ENCODE measurements at regions not wholly inside any gene's neighbourhood (a gene's known extent, or its start where the extent isn't known, plus 50 kb on each side); places are given as distances from the start of the nearest gene placed in this dataset.

- no peak overlapping the region for H3K4me3 Mint-ChIP-seq (ENCODE audit: unreplicated experiment)
Measured at GRCh38 chr5:135134691-135135381, 100.8 kb upstream of the PITX1 start.

GRCh38 chr5:135133698-135134515 lies 99.9 kb upstream of the PITX1 start:
- TF ChIP-seq CTCF (IDR thresholded peaks at IDR 0.05): no peak
- no peaks in the 10 kb centered on the region for H3K9me3 Mint-ChIP-seq (ENCODE audit: unreplicated experiment)
- H3K36me3 Mint-ChIP-seq (ENCODE audit: unreplicated experiment): no peaks in the 10 kb centered on the region
- H3K27me3 Mint-ChIP-seq (ENCODE audit: unreplicated experiment): peaks cover 30% of the 10 kb centered on the region
- no peak overlapping the region for H3K27ac Mint-ChIP-seq (ENCODE audit: unreplicated experiment)
- H3K4me1 Mint-ChIP-seq (ENCODE audit: unreplicated experiment): no peaks in the 10 kb centered on the region
- no peak overlapping the region for H3K4me3 Mint-ChIP-seq (ENCODE audit: unreplicated experiment)
- DNase-seq (ENCODE audit: extremely low spot score, unreplicated experiment): no peak

More at GRCh38 chr5:135134691-135135381, 100.8 kb upstream of the PITX1 start:
- no peak for DNase-seq (ENCODE audit: extremely low spot score, unreplicated experiment)
- H3K27ac Mint-ChIP-seq (ENCODE audit: unreplicated experiment): no peak overlapping the region
- H3K36me3 Mint-ChIP-seq (ENCODE audit: unreplicated experiment): no peaks in the 10 kb centered on the region
- no peaks in the 10 kb centered on the region for H3K9me3 Mint-ChIP-seq (ENCODE audit: unreplicated experiment)
- H3K4me1 Mint-ChIP-seq (ENCODE audit: unreplicated experiment): no peaks in the 10 kb centered on the region
- peaks cover 38% of the 10 kb centered on the region for H3K27me3 Mint-ChIP-seq (ENCODE audit: unreplicated experiment)
- TF ChIP-seq CTCF (IDR thresholded peaks at IDR 0.05): no peak

- no peak for TF ChIP-seq CTCF (IDR thresholded peaks at IDR 0.05)
- Mint-ChIP-seq H3K9me3 (ENCODE audit: unreplicated experiment) (no peaks in the 10 kb centered on the region), H3K27ac (ENCODE audit: unreplicated experiment) (no peak overlapping the region), H3K4me3 (ENCODE audit: unreplicated experiment) (no peak overlapping the region), H3K36me3 (ENCODE audit: unreplicated experiment) (no peaks in the 10 kb centered on the region), H3K4me1 (ENCODE audit: unreplicated experiment) (no peaks in the 10 kb centered on the region), H3K27me3 (ENCODE audit: unreplicated experiment) (peaks cover 31% of the 10 kb centered on the region)
- DNase-seq (ENCODE audit: extremely low spot score, unreplicated experiment): no peak
Measured at GRCh38 chr5:135133181-135133580, 99.2 kb upstream of the PITX1 start.

- TF ChIP-seq CTCF (IDR thresholded peaks at IDR 0.05): no peak
- DNase-seq (ENCODE audit: extremely low spot score, unreplicated experiment): no peak
- Mint-ChIP-seq H3K27me3 (ENCODE audit: unreplicated experiment) (peaks cover 31% of the 10 kb centered on the region), H3K27ac (ENCODE audit: unreplicated experiment) (no peak overlapping the region), H3K36me3 (ENCODE audit: unreplicated experiment) (no peaks in the 10 kb centered on the region), H3K9me3 (ENCODE audit: unreplicated experiment) (no peaks in the 10 kb centered on the region), H3K4me3 (ENCODE audit: unreplicated experiment) (no peak overlapping the region), H3K4me1 (ENCODE audit: unreplicated experiment) (no peaks in the 10 kb centered on the region)
Measured at GRCh38 chr5:135131801-135132680, 98.0 kb upstream of the PITX1 start.

All from osteocyte (in vitro differentiated cells).